GM12873 (cell line): ENCODE measurements at regions not wholly inside any gene's neighbourhood (a gene's known extent, or its start where the extent isn't known, plus 50 kb on each side); places are given as distances from the start of the nearest gene placed in this dataset.

Experiments
- TF ChIP-seq, protein P1 (sequence below): IDR thresholded peaks from 2 replicates; pipeline ENCODE4 v1.5.1; 2012; ENCODE audit warnings: low read depth, mild to moderate bottlenecking, moderate library complexity, low read length, control low read depth; ENCODE audit not compliant: insufficient read depth; ENCODE audit errors: missing control alignments

DNA sequence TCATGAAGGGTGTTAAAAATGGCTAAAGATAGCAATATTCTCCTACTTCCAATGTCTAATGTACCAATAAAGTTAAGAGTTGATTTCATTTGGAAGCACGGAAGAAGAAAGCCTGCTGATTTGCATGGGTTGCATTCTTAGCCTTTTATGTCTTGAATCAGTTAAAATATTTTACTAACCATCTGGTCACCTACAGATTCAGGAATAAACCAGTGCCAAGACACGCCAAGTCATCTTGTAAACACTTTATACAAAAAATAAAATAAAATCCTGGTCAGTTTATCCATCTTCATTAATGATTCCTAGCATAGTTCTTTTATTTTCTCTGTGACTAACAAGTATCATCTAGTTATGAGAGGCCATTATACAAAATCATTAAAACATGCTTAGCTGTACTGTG, 1031.6 kb upstream of the WWC1 start:
- TF ChIP-seq, protein P1, sequence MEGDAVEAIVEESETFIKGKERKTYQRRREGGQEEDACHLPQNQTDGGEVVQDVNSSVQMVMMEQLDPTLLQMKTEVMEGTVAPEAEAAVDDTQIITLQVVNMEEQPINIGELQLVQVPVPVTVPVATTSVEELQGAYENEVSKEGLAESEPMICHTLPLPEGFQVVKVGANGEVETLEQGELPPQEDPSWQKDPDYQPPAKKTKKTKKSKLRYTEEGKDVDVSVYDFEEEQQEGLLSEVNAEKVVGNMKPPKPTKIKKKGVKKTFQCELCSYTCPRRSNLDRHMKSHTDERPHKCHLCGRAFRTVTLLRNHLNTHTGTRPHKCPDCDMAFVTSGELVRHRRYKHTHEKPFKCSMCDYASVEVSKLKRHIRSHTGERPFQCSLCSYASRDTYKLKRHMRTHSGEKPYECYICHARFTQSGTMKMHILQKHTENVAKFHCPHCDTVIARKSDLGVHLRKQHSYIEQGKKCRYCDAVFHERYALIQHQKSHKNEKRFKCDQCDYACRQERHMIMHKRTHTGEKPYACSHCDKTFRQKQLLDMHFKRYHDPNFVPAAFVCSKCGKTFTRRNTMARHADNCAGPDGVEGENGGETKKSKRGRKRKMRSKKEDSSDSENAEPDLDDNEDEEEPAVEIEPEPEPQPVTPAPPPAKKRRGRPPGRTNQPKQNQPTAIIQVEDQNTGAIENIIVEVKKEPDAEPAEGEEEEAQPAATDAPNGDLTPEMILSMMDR, result no peak

DNA sequence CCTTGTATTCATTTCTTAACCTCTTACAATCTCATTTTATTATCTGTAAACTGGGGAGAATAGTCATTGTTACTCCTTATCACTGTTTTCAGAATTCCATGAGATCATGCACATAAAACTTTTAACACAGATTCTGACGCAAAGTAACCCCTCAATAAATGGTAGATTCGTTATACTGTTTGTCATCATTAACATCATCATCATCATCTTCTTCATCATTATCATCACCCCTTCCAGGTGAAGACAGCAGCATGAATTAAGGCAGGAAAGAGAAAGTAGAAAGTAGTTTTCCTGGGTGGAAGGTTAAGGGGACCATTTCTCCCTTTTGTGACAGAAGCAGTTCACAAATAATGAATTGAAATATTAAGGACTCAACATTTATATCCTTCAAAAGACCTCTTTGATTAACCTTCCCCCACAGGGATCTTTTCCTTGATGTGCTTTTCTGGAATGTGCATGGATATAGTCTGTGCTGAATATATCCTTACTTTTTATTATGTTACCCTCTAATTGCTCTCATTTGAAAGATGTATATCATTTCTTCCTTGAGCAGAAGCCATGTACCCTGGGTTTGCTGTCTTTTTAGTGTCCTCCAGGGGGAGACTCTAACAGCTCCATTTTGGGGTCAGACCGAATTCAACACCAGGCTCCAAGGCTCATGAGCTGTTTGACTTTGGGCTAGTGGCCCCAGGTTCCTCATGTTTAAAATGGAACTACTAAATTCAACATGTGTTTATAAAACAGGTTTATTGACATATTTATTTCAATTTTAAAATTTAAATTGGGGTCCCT, 1029.9 kb upstream of the WWC1 start:
- TF ChIP-seq, protein P1, result peak; percentile 45

DNA sequence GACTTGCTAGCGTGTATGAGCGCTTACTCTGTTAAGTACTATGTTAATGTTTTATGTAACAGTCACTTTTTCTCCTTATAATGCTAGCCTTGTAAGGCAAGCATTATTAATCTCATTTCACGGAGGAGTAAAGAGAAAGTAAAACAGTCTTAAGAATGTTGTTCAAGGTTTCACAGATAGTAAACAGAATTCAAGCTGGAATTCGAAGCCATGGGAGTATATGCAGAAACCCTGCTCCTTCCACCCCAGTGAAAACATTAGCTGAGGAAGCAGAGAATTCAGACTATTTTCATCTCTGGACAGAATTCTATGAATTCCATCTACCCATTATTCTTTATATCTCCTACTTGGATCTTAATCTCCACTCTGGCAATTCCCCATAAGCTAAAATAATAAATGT, 1028.3 kb upstream of the WWC1 start:
- TF ChIP-seq, protein P1, result no peak

DNA sequence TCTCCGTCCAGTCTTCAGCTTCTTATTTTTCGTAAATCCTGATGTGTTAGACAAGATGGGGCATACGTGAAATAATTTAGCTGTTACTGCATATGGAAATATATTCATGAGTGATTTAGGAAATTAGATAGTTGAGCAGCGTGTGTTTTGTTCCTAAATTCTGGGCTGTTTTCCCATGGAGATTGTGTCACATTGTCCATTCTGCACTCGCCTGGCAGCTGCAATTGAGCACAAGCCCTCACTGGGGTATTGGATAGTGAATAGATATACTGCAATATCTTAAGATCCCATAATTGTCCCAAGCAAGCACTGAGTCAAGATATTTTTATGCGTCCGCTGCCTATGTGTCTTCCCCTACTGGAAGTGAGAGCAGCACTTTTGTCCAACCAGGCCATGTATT, 1027.1 kb upstream of the WWC1 start:
- TF ChIP-seq, protein P1, result no peak

DNA sequence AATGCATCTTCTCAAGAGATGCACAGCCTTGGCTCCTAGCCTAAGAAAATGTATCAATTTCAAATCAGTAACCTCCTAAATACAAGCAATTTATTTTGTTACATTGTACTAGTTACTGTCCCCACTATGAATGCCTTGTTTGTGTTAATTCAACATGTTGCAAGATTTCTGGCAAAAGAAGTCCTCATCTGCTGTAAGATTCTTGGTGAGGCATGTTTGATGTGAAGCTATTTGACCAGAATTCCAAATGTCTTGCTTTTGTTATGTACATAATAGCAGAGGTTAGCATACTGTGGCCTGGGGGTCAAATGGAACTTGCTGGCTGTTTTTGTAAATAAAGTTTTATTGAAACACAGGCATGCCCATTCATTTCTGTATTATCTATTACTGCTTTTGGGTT, 1023.1 kb upstream of the WWC1 start:
- TF ChIP-seq, protein P1, result no peak

DNA sequence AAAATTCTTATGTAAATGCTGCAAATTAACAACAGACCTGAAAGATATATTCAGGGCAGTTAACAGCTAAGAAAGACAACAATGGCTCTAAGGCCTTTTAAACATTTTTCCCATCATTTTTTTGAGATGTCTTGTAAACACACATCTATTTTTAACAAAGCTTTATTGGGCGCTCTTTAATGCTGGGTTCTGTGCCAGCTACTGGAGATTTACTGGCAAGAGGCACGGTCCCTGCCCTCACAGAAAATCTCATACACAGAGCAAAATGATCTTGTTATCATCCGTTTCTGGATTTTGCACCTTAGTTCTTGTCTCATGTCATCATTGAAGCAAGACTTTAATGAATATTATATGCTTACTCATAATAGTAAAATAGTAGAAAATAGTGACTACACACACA, 1022.3 kb upstream of the WWC1 start:
- TF ChIP-seq, protein P1, result no peak

DNA sequence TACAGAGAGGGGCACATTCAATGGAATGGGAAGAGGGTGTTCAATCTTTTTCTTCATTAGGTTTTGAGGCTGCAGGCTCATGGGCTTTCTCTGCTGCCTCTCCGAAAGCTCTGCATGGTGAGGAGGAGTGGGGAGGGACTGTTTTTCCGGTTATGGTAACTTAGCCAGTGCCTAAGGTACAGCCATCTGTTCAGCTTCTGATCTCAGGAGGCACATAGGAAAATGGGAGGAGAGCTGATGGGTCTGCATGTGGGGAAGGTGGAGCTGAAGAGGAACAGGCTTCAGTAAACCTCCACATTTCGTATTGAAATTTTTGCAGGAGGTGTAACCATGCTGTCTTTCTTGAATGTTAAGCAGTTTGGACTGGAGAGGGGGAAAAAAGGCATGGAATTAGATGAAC, 1020.4 kb upstream of the WWC1 start:
- TF ChIP-seq, protein P1, result no peak
